ENCODE measurements at regions not wholly inside any gene's neighbourhood (a gene's known extent, or its start where the extent isn't known, plus 50 kb on each side); places are given as distances from the start of the nearest gene placed in this dataset.

GRCh38 chr5:124309241-124309980 is 437.0 kb downstream of the ZNF608 start:
- WGBS, 10 experiments, result 13 to 73% (median 38%) methylated on average over 1 to 6 of the region's 11 CpGs; no CpG with 5 or more reads in 2 of the 10 experiments
- Histone ChIP-seq H3K4me1 (replicated peaks in 1 of 2) (peaks cover 16 to 34% of the 10 kb centered on the region in 2 donors), H3K27ac (peak overlapping the region; percentile 3 to 50), H3K4me3 (no peak overlapping the region)
- in situ Hi-C loops (cut with MboI; ENCODE audit: low pct_unique_long_range_greater_than_20kb in 2 of 9, low sequenced_read_pairs in 9 of 9, unreplicated experiment in 9 of 9), result no loop called here
- ATAC-seq (replicated peaks in 6 of 8), result peak in 5 of 8 experiments; percentile 41 to 84 (median 68)

GRCh38 chr5:124303366-124303765 is 443.1 kb downstream of the ZNF608 start:
- WGBS, 10 experiments, result 88 to 100% (median 100%) methylated on average over 1 of the region's 1 CpG; no CpG with 5 or more reads in 6 of the 10 experiments
- H3K4me3 ChIP-seq, result no peak overlapping the region
- H3K27ac ChIP-seq, result no peak overlapping the region
- in situ Hi-C loops (cut with MboI; ENCODE audit: low pct_unique_long_range_greater_than_20kb in 2 of 9, low sequenced_read_pairs in 9 of 9, unreplicated experiment in 9 of 9), result no loop called here
- no peak for ATAC-seq (replicated peaks in 6 of 8)
- H3K4me1 ChIP-seq (replicated peaks in 1 of 2), result no peaks in the 10 kb centered on the region

GRCh38 chr5:124302533-124302932 is 443.9 kb downstream of the ZNF608 start:
- Histone ChIP-seq H3K4me3 (no peak overlapping the region), H3K4me1 (replicated peaks in 1 of 2) (no peaks in the 10 kb centered on the region), H3K27ac (no peak overlapping the region)
- in situ Hi-C loops (cut with MboI; ENCODE audit: low pct_unique_long_range_greater_than_20kb in 2 of 9, low sequenced_read_pairs in 9 of 9, unreplicated experiment in 9 of 9), result no loop called here
- ATAC-seq (replicated peaks in 6 of 8), result peak in 1 of 8 experiments; percentile 59
- 0 to 100% (median 81%) methylated on average over 1 to 2 of the region's 2 CpGs; no CpG with 5 or more reads in 1 of the 10 experiments for WGBS, 10 experiments

GRCh38 chr5:124301850-124302249 is 444.6 kb downstream of the ZNF608 start:
- ATAC-seq (replicated peaks in 6 of 8), result no peak
- Histone ChIP-seq H3K4me3 (no peak overlapping the region), H3K4me1 (replicated peaks in 1 of 2) (no peaks in the 10 kb centered on the region), H3K27ac (no peak overlapping the region)
- 29 to 100% (median 83%) methylated on average over 1 to 2 of the region's 2 CpGs; no CpG with 5 or more reads in 2 of the 10 experiments for WGBS, 10 experiments
- in situ Hi-C loops (cut with MboI; ENCODE audit: low pct_unique_long_range_greater_than_20kb in 2 of 9, low sequenced_read_pairs in 9 of 9, unreplicated experiment in 9 of 9), result no loop called here

- in situ Hi-C loops (cut with MboI; ENCODE audit: low pct_unique_long_range_greater_than_20kb in 2 of 9, low sequenced_read_pairs in 9 of 9, unreplicated experiment in 9 of 9), result no loop called here
- Histone ChIP-seq H3K4me1 (replicated peaks in 1 of 2) (no peaks in the 10 kb centered on the region), H3K4me3 (no peak overlapping the region), H3K27ac (no peak overlapping the region)
- no peak for ATAC-seq (replicated peaks in 6 of 8)
- WGBS, 10 experiments, result 50 to 89% (median 86%) methylated on average over 2 to 13 of the region's 13 CpGs
These were observed 445.4 kb downstream of the ZNF608 start for GRCh38 chr5:124300815-124301621.

- in situ Hi-C loops (cut with MboI; ENCODE audit: low pct_unique_long_range_greater_than_20kb in 2 of 9, low sequenced_read_pairs in 9 of 9, unreplicated experiment in 9 of 9), result no loop called here
- Histone ChIP-seq H3K4me3 (no peak overlapping the region), H3K4me1 (replicated peaks in 1 of 2) (no peaks in the 10 kb centered on the region), H3K27ac (no peak overlapping the region)
- 21 to 89% (median 57%) methylated on average over 1 to 3 of the region's 3 CpGs; no CpG with 5 or more reads in 1 of the 10 experiments for WGBS, 10 experiments
- ATAC-seq (replicated peaks in 6 of 8), result no peak
These were observed 448.6 kb downstream of the ZNF608 start for GRCh38 chr5:124297826-124298225.

- WGBS, 10 experiments, result 31 to 94% (median 74%) methylated on average over 2 to 6 of the region's 7 CpGs
- Histone ChIP-seq H3K4me3 (no peak overlapping the region), H3K4me1 (replicated peaks in 1 of 2) (peaks cover 4 to 5% of the 10 kb centered on the region in 2 donors), H3K27ac (no peak overlapping the region)
- in situ Hi-C loops (cut with MboI; ENCODE audit: low pct_unique_long_range_greater_than_20kb in 2 of 9, low sequenced_read_pairs in 9 of 9, unreplicated experiment in 9 of 9), result no loop called here
- ATAC-seq (replicated peaks in 6 of 8), result peak in 1 of 8 experiments; percentile 17
These were observed 454.1 kb downstream of the ZNF608 start for GRCh38 chr5:124292322-124292855.

GRCh38 chr5:124289641-124290311 is 456.7 kb downstream of the ZNF608 start:
- Histone ChIP-seq H3K27ac (no peak overlapping the region), H3K4me3 (no peak overlapping the region), H3K4me1 (replicated peaks in 1 of 2) (peaks cover 4 to 10% of the 10 kb centered on the region in 2 donors)
- no peak for ATAC-seq (replicated peaks in 6 of 8)
- 33 to 100% (median 88%) methylated on average over 1 to 2 of the region's 2 CpGs; no CpG with 5 or more reads in 3 of the 10 experiments for WGBS, 10 experiments
- in situ Hi-C loops (cut with MboI; ENCODE audit: low pct_unique_long_range_greater_than_20kb in 2 of 9, low sequenced_read_pairs in 9 of 9, unreplicated experiment in 9 of 9), result no loop called here

- WGBS, 10 experiments, result 0 to 100% (median 81%) methylated on average over 1 to 4 of the region's 4 CpGs; no CpG with 5 or more reads in 1 of the 10 experiments
- Histone ChIP-seq H3K27ac (no peak overlapping the region), H3K4me3 (no peak overlapping the region), H3K4me1 (replicated peaks in 1 of 2) (peaks cover 4 to 10% of the 10 kb centered on the region in 2 donors)
- ATAC-seq (replicated peaks in 6 of 8), result no peak
- in situ Hi-C loops (cut with MboI; ENCODE audit: low pct_unique_long_range_greater_than_20kb in 2 of 9, low sequenced_read_pairs in 9 of 9, unreplicated experiment in 9 of 9), result no loop called here
These were observed 457.3 kb downstream of the ZNF608 start for GRCh38 chr5:124289130-124289529.

- in situ Hi-C loops (cut with MboI; ENCODE audit: low pct_unique_long_range_greater_than_20kb in 2 of 9, low sequenced_read_pairs in 9 of 9, unreplicated experiment in 9 of 9), result no loop called here
- WGBS, 10 experiments, result 0 to 100% (median 92%) methylated on average over 1 to 2 of the region's 3 CpGs; no CpG with 5 or more reads in 2 of the 10 experiments
- ATAC-seq (replicated peaks in 6 of 8), result no peak
- no peak overlapping the region for H3K4me3 ChIP-seq
- H3K4me1 ChIP-seq (replicated peaks in 1 of 2), result peaks cover 4 to 10% of the 10 kb centered on the region in 2 donors
- H3K27ac ChIP-seq, result no peak overlapping the region
These were observed 458.6 kb downstream of the ZNF608 start for GRCh38 chr5:124287813-124288212.

- in situ Hi-C loops (cut with MboI; ENCODE audit: low pct_unique_long_range_greater_than_20kb in 2 of 9, low sequenced_read_pairs in 9 of 9, unreplicated experiment in 9 of 9), result no loop called here
- ATAC-seq (replicated peaks in 6 of 8), result no peak
- Histone ChIP-seq H3K4me1 (replicated peaks in 1 of 2) (peaks cover 0 to 5% of the 10 kb centered on the region in 2 donors), H3K4me3 (no peak overlapping the region), H3K27ac (no peak overlapping the region)
- 83 to 100% methylated on average over 1 of the region's 1 CpG; no CpG with 5 or more reads in 8 of the 10 experiments for WGBS, 10 experiments
These were observed 460.7 kb downstream of the ZNF608 start for GRCh38 chr5:124285733-124286132.

- Histone ChIP-seq H3K4me1 (replicated peaks in 1 of 2) (peaks cover 2 to 11% of the 10 kb centered on the region in 2 donors), H3K4me3 (no peak overlapping the region), H3K27ac (no peak overlapping the region)
- no peak for ATAC-seq (replicated peaks in 6 of 8)
- in situ Hi-C loops (cut with MboI; ENCODE audit: low pct_unique_long_range_greater_than_20kb in 2 of 9, low sequenced_read_pairs in 9 of 9, unreplicated experiment in 9 of 9), result no loop called here
- WGBS, 10 experiments, result 0 to 100% (median 73%) methylated on average over 1 to 4 of the region's 4 CpGs; no CpG with 5 or more reads in 1 of the 10 experiments
These were observed 461.4 kb downstream of the ZNF608 start for GRCh38 chr5:124285071-124285470.

Data from motor neuron (in vitro differentiated cells).